ENCODE measurements at regions not wholly inside any gene's neighbourhood (a gene's known extent, or its start where the extent isn't known, plus 50 kb on each side); places are given as distances from the start of the nearest gene placed in this dataset.

GRCh38 chr2:204293884-204294747 lies 251.2 kb upstream of the PARD3B start:
- H3K36me3 Mint-ChIP-seq (ENCODE audit: unreplicated experiment), result no peaks in the 10 kb centered on the region
- no peak overlapping the region for H3K4me3 Mint-ChIP-seq (ENCODE audit: unreplicated experiment)
- no peak for TF ChIP-seq CTCF (IDR thresholded peaks at IDR 0.05; ENCODE audit: partially characterized antibody, unreplicated experiment)
- no peak overlapping the region for H3K27ac Mint-ChIP-seq (ENCODE audit: unreplicated experiment)
- H3K4me1 Mint-ChIP-seq (ENCODE audit: low read depth, unreplicated experiment), result no peaks in the 10 kb centered on the region
- H3K9me3 Mint-ChIP-seq (ENCODE audit: unreplicated experiment), result no peaks in the 10 kb centered on the region
- no peak for DNase-seq
- peaks cover 1% of the 10 kb centered on the region for H3K27me3 Mint-ChIP-seq (ENCODE audit: unreplicated experiment)

GRCh38 chr2:204298404-204298803 lies 246.9 kb upstream of the PARD3B start:
- H3K27ac Mint-ChIP-seq (ENCODE audit: unreplicated experiment), result no peak overlapping the region
- peaks cover 1% of the 10 kb centered on the region for H3K27me3 Mint-ChIP-seq (ENCODE audit: unreplicated experiment)
- H3K4me1 Mint-ChIP-seq (ENCODE audit: low read depth, unreplicated experiment), result no peaks in the 10 kb centered on the region
- no peaks in the 10 kb centered on the region for H3K9me3 Mint-ChIP-seq (ENCODE audit: unreplicated experiment)
- no peak for TF ChIP-seq CTCF (IDR thresholded peaks at IDR 0.05; ENCODE audit: partially characterized antibody, unreplicated experiment)
- no peak overlapping the region for H3K4me3 Mint-ChIP-seq (ENCODE audit: unreplicated experiment)
- no peak for DNase-seq
- no peaks in the 10 kb centered on the region for H3K36me3 Mint-ChIP-seq (ENCODE audit: unreplicated experiment)

GRCh38 chr2:204299766-204300165 lies 245.5 kb upstream of the PARD3B start:
- Mint-ChIP-seq H3K27me3 (ENCODE audit: unreplicated experiment) (peaks cover 1% of the 10 kb centered on the region), H3K36me3 (ENCODE audit: unreplicated experiment) (no peaks in the 10 kb centered on the region), H3K9me3 (ENCODE audit: unreplicated experiment) (no peaks in the 10 kb centered on the region), H3K4me1 (ENCODE audit: low read depth, unreplicated experiment) (no peaks in the 10 kb centered on the region), H3K27ac (ENCODE audit: unreplicated experiment) (no peak overlapping the region), H3K4me3 (ENCODE audit: unreplicated experiment) (no peak overlapping the region)
- no peak for TF ChIP-seq CTCF (IDR thresholded peaks at IDR 0.05; ENCODE audit: partially characterized antibody, unreplicated experiment)
- no peak for DNase-seq

DNA sequence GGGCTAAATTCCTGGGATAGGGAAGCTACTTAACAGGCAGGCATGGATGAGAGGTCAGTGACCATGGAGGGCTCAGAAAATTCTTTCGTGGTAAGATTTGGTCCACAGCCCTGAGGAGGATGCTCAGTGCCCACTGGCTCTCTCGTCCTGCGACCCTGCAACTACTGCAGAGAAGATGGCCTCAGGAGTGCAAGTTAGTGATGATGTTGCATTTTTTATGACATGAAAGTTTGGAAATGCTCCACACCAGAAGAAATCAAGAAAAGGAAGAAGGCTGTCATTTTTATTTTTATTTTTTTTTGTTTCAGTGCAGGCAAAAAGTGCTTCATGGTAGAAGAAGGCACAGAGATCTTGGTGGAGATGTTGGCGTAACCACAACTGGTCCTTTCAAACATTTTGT lies 238.6 kb upstream of the PARD3B start:
- Mint-ChIP-seq H3K9me3 (ENCODE audit: unreplicated experiment) (no peaks in the 10 kb centered on the region), H3K36me3 (ENCODE audit: unreplicated experiment) (no peaks in the 10 kb centered on the region), H3K27me3 (ENCODE audit: unreplicated experiment) (no peaks in the 10 kb centered on the region), H3K4me1 (ENCODE audit: low read depth, unreplicated experiment) (no peaks in the 10 kb centered on the region), H3K27ac (ENCODE audit: unreplicated experiment) (no peak overlapping the region), H3K4me3 (ENCODE audit: unreplicated experiment) (no peak overlapping the region)
- DNase-seq, result no peak
- no peak for TF ChIP-seq CTCF (IDR thresholded peaks at IDR 0.05; ENCODE audit: partially characterized antibody, unreplicated experiment)

GRCh38 chr2:204312105-204312504 lies 233.2 kb upstream of the PARD3B start:
- Mint-ChIP-seq H3K27me3 (ENCODE audit: unreplicated experiment) (no peaks in the 10 kb centered on the region), H3K36me3 (ENCODE audit: unreplicated experiment) (no peaks in the 10 kb centered on the region), H3K4me3 (ENCODE audit: unreplicated experiment) (no peak overlapping the region), H3K4me1 (ENCODE audit: low read depth, unreplicated experiment) (no peaks in the 10 kb centered on the region), H3K9me3 (ENCODE audit: unreplicated experiment) (no peaks in the 10 kb centered on the region), H3K27ac (ENCODE audit: unreplicated experiment) (no peak overlapping the region)
- no peak for DNase-seq
- TF ChIP-seq CTCF (IDR thresholded peaks at IDR 0.05; ENCODE audit: partially characterized antibody, unreplicated experiment), result no peak
